ENCODE measurements at regions not wholly inside any gene's neighbourhood (a gene's known extent, or its start where the extent isn't known, plus 50 kb on each side); places are given as distances from the start of the nearest gene placed in this dataset.
"Not testable (repeated sequence)": the region's sequence is repeated elsewhere in the genome, so short reads cannot be mapped to it uniquely, and the experiment has no call there.

- TF ChIP-seq ZNF501 (tag by site-specific recombination; IDR thresholded peaks at IDR 0.05) (no peak), ZNF16 (tag by site-specific recombination; IDR thresholded peaks at IDR 0.05; ENCODE audit: low read depth) (no peak), ZNF2 (tag by site-specific recombination; IDR thresholded peaks at IDR 0.05) (no peak), BCL11B (tag by site-specific recombination; IDR thresholded peaks at IDR 0.05; ENCODE audit: low read depth) (no peak), ZNF362 (tag by site-specific recombination; IDR thresholded peaks at IDR 0.05) (no peak), ZNF837 (tag by site-specific recombination; IDR thresholded peaks at IDR 0.05) (no peak), MEIS1 (CRISPR knock-in tag; IDR thresholded peaks at IDR 0.05; ENCODE audit: borderline replicate concordance) (no peak), ZNF146 (tag by site-specific recombination; IDR thresholded peaks at IDR 0.05) (no peak), ZNF302 (tag by site-specific recombination; IDR thresholded peaks at IDR 0.05; ENCODE audit: low read depth) (no peak), ZNF133 (tag by site-specific recombination; IDR thresholded peaks at IDR 0.05) (no peak), ZBTB20 (tag by site-specific recombination; IDR thresholded peaks at IDR 0.05) (no peak), ZNF449 (tag by site-specific recombination; IDR thresholded peaks at IDR 0.05) (no peak), ZNF211 (tag by site-specific recombination; IDR thresholded peaks at IDR 0.05; ENCODE audit: low read depth) (no peak)
- CTCF ChIA-PET = no interaction called here
Observed at GRCh38 chr3:181484026-181484425, 227.7 kb upstream of the SOX2 start.

GRCh38 chr3:181475146-181475545, 236.6 kb upstream of the SOX2 start:
- H3K36me3 ChIP-seq (ENCODE audit: control insufficient read depth in 2 of 2, insufficient read depth in 1 of 2, low read length in 2 of 2); H3K9me3 ChIP-seq (ENCODE audit: control insufficient read depth, insufficient read depth, low read depth, low read length); POLR2A ChIA-PET; CTCF ChIA-PET; H3K4me1 ChIP-seq (ENCODE audit: control insufficient read depth, insufficient read depth, low read length); H3K4me3 ChIP-seq (ENCODE audit: low read depth, low read length); H3K27ac ChIP-seq (ENCODE audit: extremely low read depth, low read depth, low read length): not testable (repeated sequence)
- TF ChIP-seq SETDB1 (IDR thresholded peaks at IDR 0.05; ENCODE audit: insufficient read length, low read length) = peak; percentile 90
- TF ChIP-seq ZNF529 (tag by site-specific recombination; IDR thresholded peaks at IDR 0.05; ENCODE audit: insufficient replicate concordance) = peak; percentile 91

More at GRCh38 chr3:181484026-181484425, 227.7 kb upstream of the SOX2 start:
- no peaks in the 10 kb centered on the region for H3K36me3 ChIP-seq (ENCODE audit: control insufficient read depth in 2 of 2, insufficient read depth in 1 of 2, low read length in 2 of 2)
- POLR2A ChIA-PET = no interaction called here
- no peaks in the 10 kb centered on the region for H3K9me3 ChIP-seq (ENCODE audit: control insufficient read depth, insufficient read depth, low read depth, low read length)
- no peaks in the 10 kb centered on the region for H3K4me1 ChIP-seq (ENCODE audit: control insufficient read depth, insufficient read depth, low read length)
- no peak overlapping the region for H3K4me3 ChIP-seq (ENCODE audit: low read depth, low read length)
- no peak overlapping the region for H3K27ac ChIP-seq (ENCODE audit: extremely low read depth, low read depth, low read length)

- CTCF ChIA-PET = interaction anchor here (0.7 kb wide), 1 partner anchor 742 kb away, joined by 3 read pairs; no protein-coding TSS in a partner anchor
- H3K27ac ChIP-seq (ENCODE audit: extremely low read depth, low read depth, low read length) = no peak overlapping the region
- H3K4me1 ChIP-seq (ENCODE audit: control insufficient read depth, insufficient read depth, low read length) = no peaks in the 10 kb centered on the region
- POLR2A ChIA-PET = no interaction called here
- no peaks in the 10 kb centered on the region for H3K36me3 ChIP-seq (ENCODE audit: control insufficient read depth in 2 of 2, insufficient read depth in 1 of 2, low read length in 2 of 2)
- TF ChIP-seq BCL6B (tag by site-specific recombination; IDR thresholded peaks at IDR 0.05) = no peak
- no peak for TF ChIP-seq ZNF513 (tag by site-specific recombination; IDR thresholded peaks at IDR 0.05)
- TF ChIP-seq ZNF433 (tag by site-specific recombination; IDR thresholded peaks at IDR 0.05; ENCODE audit: low read depth) = no peak
- H3K9me3 ChIP-seq (ENCODE audit: control insufficient read depth, insufficient read depth, low read depth, low read length) = no peaks in the 10 kb centered on the region
- H3K4me3 ChIP-seq (ENCODE audit: low read depth, low read length) = no peak overlapping the region
Observed at GRCh38 chr3:181470349-181470748, 241.4 kb upstream of the SOX2 start.

Measured in HEK293 (cell line).